AG09309 (cell line): ENCODE measurements at regions not wholly inside any gene's neighbourhood (a gene's known extent, or its start where the extent isn't known, plus 50 kb on each side); places are given as distances from the start of the nearest gene placed in this dataset.

Source experiments
- DNase-seq: peaks from one replicate; pipeline ENCODE4 v3.0.0-alpha.2; 2010; ENCODE audit warnings: low read depth
- H3K4me3 ChIP-seq: 2 replicates; pipeline ENCODE4 v1.5.1; 2011; ENCODE audit warnings: mild to moderate bottlenecking, low read depth, low read length, moderate library complexity; ENCODE audit not compliant: control insufficient read depth
- TF ChIP-seq, protein P1 (sequence below): IDR thresholded peaks from 2 replicates; pipeline ENCODE4 v1.5.1; 2011; ENCODE audit warnings: mild to moderate bottlenecking, low read depth, low read length, inconsistent platforms; ENCODE audit not compliant: insufficient read depth, control insufficient read depth; ENCODE audit errors: missing control alignments

DNA sequence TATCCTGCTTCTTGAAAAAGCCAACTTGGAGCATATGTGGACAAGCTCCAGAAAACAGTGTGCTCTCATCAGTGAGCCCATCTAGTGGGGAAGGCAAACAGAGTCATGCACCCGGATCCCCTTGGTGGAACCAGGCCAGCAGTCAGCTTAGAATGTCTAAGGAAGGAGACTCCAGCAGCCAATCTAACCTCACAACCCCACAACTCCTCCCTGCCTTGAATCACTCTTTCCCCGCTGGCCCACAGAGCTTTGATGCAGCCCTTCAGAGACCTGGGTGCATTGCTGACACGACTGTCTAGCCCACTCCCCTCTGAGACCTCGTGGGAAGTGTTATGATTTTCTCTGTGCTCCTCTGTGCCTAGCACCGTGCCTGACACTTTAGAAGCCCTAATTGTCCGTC, 623.7 kb downstream of the BNC2 start:
- no peak overlapping the region for H3K4me3 ChIP-seq
- TF ChIP-seq, protein P1, sequence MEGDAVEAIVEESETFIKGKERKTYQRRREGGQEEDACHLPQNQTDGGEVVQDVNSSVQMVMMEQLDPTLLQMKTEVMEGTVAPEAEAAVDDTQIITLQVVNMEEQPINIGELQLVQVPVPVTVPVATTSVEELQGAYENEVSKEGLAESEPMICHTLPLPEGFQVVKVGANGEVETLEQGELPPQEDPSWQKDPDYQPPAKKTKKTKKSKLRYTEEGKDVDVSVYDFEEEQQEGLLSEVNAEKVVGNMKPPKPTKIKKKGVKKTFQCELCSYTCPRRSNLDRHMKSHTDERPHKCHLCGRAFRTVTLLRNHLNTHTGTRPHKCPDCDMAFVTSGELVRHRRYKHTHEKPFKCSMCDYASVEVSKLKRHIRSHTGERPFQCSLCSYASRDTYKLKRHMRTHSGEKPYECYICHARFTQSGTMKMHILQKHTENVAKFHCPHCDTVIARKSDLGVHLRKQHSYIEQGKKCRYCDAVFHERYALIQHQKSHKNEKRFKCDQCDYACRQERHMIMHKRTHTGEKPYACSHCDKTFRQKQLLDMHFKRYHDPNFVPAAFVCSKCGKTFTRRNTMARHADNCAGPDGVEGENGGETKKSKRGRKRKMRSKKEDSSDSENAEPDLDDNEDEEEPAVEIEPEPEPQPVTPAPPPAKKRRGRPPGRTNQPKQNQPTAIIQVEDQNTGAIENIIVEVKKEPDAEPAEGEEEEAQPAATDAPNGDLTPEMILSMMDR: no peak
- DNase-seq: no peak

DNA sequence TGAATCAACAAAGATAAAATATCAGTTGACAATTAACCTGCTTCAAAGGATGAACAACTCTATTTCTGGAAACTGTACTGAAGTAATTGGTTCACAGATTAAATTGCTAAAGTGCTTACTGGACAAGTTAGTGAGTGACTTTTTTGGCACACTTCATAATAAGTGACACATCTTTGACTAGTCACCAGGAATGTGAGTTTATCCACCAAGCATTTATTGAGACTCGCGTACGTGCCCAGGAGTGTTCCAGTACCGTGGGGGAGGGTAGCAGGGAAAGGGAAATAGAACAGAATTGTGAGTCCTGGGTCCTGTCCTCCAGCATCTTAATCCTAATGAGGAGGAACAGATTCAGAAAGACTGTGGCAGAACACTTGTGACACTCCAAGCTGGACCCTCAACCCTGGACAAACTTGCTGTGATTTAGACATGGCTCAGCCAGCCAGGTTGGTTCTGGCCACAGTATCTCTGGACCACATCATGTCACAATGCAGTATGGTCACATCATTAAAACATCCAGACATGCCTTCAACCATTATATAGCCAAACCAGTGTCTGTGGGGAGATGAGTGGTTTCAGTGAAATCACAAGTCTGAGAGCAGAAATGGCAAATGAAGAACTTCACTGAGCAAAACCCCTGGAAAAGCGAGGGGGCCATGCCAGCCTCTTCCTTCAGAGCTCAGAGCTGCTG, 623.1 kb downstream of the BNC2 start:
- no peak for DNase-seq
- TF ChIP-seq, protein P1: no peak
- no peak overlapping the region for H3K4me3 ChIP-seq

DNA sequence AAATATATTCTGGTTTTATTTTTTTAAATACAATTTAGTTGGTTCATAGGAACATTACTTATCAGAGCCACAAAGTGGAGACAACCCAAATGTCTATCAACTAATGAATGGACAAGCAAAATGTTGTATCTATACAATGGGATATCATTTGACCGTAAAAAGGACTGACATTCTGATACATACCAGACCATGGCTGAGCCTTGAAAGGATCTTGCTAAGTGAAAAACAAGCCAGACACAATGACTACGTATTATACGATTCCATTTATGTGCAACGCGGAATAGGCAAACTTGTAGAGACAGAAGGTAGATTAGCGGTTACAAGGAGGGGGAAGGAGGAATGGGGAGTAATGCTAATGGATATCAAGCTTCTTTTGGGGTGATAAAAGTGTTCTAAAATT, 621.6 kb downstream of the BNC2 start:
- DNase-seq: no peak
- no peak overlapping the region for H3K4me3 ChIP-seq
- TF ChIP-seq, protein P1: no peak

DNA sequence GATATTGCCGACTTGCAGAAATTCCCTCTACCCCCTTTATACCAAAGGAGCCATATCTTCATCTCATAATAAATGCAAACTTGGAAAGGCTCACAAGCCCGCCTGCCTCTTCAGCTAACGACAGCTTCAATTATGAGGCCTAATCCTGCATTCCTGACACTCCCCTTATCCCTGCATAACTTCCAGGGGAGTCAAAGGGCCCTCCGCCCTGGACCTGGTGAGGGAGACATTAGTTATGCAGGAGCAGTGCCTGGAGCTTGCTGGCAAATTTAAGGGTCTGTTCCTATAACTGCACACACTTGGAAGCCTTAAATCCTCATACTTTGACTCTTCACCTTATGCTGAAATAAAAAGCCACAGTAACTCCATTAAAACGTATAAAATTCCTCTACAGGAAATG, 617.9 kb downstream of the BNC2 start:
- no peak for DNase-seq
- no peak overlapping the region for H3K4me3 ChIP-seq
- TF ChIP-seq, protein P1: no peak

DNA sequence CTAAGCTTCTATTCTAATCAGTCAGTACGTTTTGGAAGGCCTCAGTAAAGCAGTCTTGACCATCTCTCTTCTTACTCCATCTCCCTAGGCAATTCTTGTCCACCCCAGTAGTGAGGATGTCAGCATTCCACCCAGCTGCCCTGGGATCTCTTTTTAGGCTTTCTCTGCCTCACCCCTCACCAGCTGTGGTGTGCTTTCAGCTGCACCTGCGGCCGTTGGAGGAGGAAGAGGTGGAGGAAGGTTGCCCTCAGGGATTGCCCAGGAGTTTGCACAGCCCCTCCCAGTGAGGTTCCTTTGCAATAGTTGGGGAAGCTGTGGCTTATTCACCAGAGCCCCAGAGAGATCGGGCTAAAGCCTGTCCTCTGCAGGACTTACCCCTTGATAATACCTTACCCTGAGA, 615.8 kb downstream of the BNC2 start:
- H3K4me3 ChIP-seq: no peak overlapping the region
- no peak for DNase-seq
- TF ChIP-seq, protein P1: no peak

DNA sequence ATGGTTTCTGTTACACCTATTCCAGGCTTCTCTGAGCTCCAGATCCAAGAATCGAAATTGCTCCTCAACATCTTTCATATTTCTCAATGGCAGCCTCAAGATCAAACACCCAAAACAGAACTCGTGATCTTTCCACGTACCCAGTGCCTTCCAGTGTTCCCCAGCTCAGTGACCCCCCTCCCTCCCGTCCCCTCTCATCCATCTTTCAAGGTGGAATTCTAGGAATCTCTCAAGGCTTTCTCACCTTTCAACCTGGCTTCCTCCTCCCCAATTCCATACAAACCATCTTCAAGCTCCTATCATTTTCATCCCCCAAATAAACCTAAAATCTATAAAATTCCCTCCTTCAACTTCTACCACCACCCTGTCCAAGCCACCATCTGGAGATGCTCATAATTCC, 615.3 kb downstream of the BNC2 start:
- TF ChIP-seq, protein P1: no peak
- DNase-seq: no peak
- H3K4me3 ChIP-seq: no peak overlapping the region

DNA sequence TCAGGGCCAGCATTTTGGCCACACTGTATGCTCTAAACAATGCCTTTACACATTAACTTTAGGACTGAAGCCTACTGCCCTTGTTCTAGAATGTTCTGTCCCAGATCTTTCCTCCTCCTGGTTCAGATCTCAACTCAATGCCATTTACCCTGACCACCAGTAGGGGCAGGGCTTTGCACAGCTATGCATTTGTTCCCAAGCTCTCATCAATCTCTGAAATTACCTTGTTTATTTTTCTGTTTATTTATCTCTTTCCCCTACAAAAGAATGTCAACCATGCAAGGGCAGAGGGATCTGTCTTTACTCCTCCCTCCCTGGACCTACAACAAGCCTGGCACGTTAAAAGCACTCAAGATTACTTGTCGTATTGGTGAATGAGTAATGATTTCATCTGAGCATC, 612.9 kb downstream of the BNC2 start:
- TF ChIP-seq, protein P1: peak; percentile 78
- no peak overlapping the region for H3K4me3 ChIP-seq
- no peak for DNase-seq
